ENCODE measurements at regions not wholly inside any gene's neighbourhood (a gene's known extent, or its start where the extent isn't known, plus 50 kb on each side); places are given as distances from the start of the nearest gene placed in this dataset.

DNA sequence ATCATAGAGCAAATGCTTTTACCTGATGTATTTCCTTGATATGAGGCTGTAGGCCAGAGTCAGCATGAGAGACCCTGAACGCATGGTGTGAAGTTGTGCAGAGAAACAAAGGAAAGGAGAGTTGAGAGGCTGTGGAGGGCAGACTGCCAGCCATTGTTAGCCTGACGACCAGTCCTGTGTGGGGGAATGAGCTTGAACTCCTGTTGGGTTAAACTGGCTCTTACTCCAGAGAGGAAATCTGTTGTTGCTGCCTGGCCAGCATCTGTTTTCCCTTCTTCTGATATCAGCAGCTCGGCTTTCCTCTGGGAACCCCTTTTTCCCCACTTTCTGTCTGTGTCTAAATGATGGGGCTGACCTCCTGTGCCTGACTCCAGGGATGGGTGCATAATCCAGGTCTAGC, 158.2 kb upstream of the ZFP64 start:
- no peak overlapping the region for H3K4me2 ChIP-seq (ENCODE audit: low read depth, low read length)
- POLR2A ChIA-PET, result no interaction called here
- H3K36me3 ChIP-seq (replicated peaks in 1 of 2; ENCODE audit: control insufficient read depth in 1 of 2, insufficient read depth in 2 of 2, low read length in 2 of 2), result no peaks in the 10 kb centered on the region
- no peak for TF ChIP-seq RXRB (CRISPR knock-in tag; IDR thresholded peaks at IDR 0.05; ENCODE audit: borderline replicate concordance)
- H2AFZ ChIP-seq (ENCODE audit: low read length), result no peak overlapping the region
- no peaks in the 10 kb centered on the region for H3K9me3 ChIP-seq (ENCODE audit: low read length)
- no peak overlapping the region for H3K9ac ChIP-seq (ENCODE audit: insufficient read depth, low read depth, low read length)
- H3K4me1 ChIP-seq (ENCODE audit: insufficient read depth, low read length), result no peaks in the 10 kb centered on the region
- WGBS (ENCODE audit: low lambda C conversion rate), result 16% methylated on average over 3 of the region's 3 CpGs
- no peaks in the 10 kb centered on the region for H4K20me1 ChIP-seq (ENCODE audit: insufficient read depth, low read length)
- no peak for FAIRE-seq
- H3K79me2 ChIP-seq (ENCODE audit: insufficient read depth, low read length), result no peaks in the 10 kb centered on the region
- CTCF ChIA-PET (ENCODE audit: low intra/inter-chr PET ratio, low total read pairs), result no interaction called here
- H3K4me3 ChIP-seq (replicated peaks in 1 of 3; ENCODE audit: insufficient read depth in 1 of 3, low read depth in 2 of 3, low read length in 3 of 3), result no peak overlapping the region
- BruUV-seq (replicated peaks), result no TSS peak
- in situ Hi-C loops (cut with HindIII; ENCODE audit: extremely low pct_ligation_motif_present, low pct_unique_long_range_greater_than_20kb), result no loop called here
- intact Hi-C loops (cut with micrococcal nuclease; ENCODE audit: unreplicated experiment), result no loop called here
- no peak overlapping the region for H3K27ac ChIP-seq (ENCODE audit: extremely low read length, insufficient read depth, low read length)
- H3K27me3 ChIP-seq (ENCODE audit: control insufficient read depth in 1 of 2, insufficient read depth in 2 of 2, low read length in 2 of 2), result no peaks in the 10 kb centered on the region; a peak in 1 of 5 replicates
- no peak for DNase-seq (ENCODE audit: low spot score)
- no peak for ATAC-seq

DNA sequence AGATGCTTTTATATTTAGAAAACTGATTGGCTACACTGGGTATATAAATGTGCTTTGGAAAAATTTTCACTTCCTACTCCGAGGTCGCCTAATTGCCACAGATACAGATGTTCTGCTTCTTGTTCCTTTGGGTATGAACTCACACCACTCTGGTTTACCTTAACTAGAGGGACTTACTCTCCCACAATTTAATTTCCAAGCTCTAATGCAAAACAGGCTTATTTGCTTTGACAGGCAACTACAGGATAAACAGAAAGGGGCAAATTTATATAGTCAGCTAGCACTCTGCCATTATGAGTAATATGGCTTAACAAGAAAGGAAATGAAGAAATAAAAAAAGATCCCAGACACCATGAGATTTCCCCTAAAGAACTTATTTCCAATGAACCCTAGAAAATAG, 156.9 kb upstream of the ZFP64 start:
- no peak overlapping the region for H2AFZ ChIP-seq (ENCODE audit: low read length)
- H3K4me2 ChIP-seq (ENCODE audit: low read depth, low read length), result no peak overlapping the region
- in situ Hi-C loops (cut with HindIII; ENCODE audit: extremely low pct_ligation_motif_present, low pct_unique_long_range_greater_than_20kb), result no loop called here
- DNase-seq (ENCODE audit: low spot score) (no peak), ATAC-seq (no peak), FAIRE-seq (no peak)
- WGBS (ENCODE audit: low lambda C conversion rate), result 19% methylated on average over 2 of the region's 2 CpGs
- POLR2A ChIA-PET, result no interaction called here
- CTCF ChIA-PET (ENCODE audit: low intra/inter-chr PET ratio, low total read pairs), result no interaction called here
- H3K27ac ChIP-seq (ENCODE audit: extremely low read length, insufficient read depth, low read length), result no peak overlapping the region
- no peaks in the 10 kb centered on the region for H3K4me1 ChIP-seq (ENCODE audit: insufficient read depth, low read length)
- H3K27me3 ChIP-seq (ENCODE audit: control insufficient read depth in 1 of 2, insufficient read depth in 2 of 2, low read length in 2 of 2), result no peaks in the 10 kb centered on the region; a peak in 1 of 5 replicates
- H3K9me3 ChIP-seq (ENCODE audit: low read length), result no peaks in the 10 kb centered on the region
- H3K4me3 ChIP-seq (replicated peaks in 1 of 3; ENCODE audit: insufficient read depth in 1 of 3, low read depth in 2 of 3, low read length in 3 of 3), result no peak overlapping the region
- BruUV-seq (replicated peaks), result no TSS peak
- intact Hi-C loops (cut with micrococcal nuclease; ENCODE audit: unreplicated experiment), result no loop called here
- TF ChIP-seq REL (CRISPR knock-in tag; conservative IDR thresholded peaks at IDR 0.05) (no peak), GLI4 (CRISPR knock-in tag; IDR thresholded peaks at IDR 0.05; ENCODE audit: borderline replicate concordance) (no peak), SNAI1 (CRISPR knock-in tag; IDR thresholded peaks at IDR 0.05; ENCODE audit: borderline replicate concordance) (no peak), GFI1 (CRISPR knock-in tag; IDR thresholded peaks at IDR 0.05; ENCODE audit: borderline replicate concordance) (no peak), ZNF207 (IDR thresholded peaks at IDR 0.05; ENCODE audit: borderline replicate concordance) (no peak)
- TF ChIP-seq, protein P1, sequence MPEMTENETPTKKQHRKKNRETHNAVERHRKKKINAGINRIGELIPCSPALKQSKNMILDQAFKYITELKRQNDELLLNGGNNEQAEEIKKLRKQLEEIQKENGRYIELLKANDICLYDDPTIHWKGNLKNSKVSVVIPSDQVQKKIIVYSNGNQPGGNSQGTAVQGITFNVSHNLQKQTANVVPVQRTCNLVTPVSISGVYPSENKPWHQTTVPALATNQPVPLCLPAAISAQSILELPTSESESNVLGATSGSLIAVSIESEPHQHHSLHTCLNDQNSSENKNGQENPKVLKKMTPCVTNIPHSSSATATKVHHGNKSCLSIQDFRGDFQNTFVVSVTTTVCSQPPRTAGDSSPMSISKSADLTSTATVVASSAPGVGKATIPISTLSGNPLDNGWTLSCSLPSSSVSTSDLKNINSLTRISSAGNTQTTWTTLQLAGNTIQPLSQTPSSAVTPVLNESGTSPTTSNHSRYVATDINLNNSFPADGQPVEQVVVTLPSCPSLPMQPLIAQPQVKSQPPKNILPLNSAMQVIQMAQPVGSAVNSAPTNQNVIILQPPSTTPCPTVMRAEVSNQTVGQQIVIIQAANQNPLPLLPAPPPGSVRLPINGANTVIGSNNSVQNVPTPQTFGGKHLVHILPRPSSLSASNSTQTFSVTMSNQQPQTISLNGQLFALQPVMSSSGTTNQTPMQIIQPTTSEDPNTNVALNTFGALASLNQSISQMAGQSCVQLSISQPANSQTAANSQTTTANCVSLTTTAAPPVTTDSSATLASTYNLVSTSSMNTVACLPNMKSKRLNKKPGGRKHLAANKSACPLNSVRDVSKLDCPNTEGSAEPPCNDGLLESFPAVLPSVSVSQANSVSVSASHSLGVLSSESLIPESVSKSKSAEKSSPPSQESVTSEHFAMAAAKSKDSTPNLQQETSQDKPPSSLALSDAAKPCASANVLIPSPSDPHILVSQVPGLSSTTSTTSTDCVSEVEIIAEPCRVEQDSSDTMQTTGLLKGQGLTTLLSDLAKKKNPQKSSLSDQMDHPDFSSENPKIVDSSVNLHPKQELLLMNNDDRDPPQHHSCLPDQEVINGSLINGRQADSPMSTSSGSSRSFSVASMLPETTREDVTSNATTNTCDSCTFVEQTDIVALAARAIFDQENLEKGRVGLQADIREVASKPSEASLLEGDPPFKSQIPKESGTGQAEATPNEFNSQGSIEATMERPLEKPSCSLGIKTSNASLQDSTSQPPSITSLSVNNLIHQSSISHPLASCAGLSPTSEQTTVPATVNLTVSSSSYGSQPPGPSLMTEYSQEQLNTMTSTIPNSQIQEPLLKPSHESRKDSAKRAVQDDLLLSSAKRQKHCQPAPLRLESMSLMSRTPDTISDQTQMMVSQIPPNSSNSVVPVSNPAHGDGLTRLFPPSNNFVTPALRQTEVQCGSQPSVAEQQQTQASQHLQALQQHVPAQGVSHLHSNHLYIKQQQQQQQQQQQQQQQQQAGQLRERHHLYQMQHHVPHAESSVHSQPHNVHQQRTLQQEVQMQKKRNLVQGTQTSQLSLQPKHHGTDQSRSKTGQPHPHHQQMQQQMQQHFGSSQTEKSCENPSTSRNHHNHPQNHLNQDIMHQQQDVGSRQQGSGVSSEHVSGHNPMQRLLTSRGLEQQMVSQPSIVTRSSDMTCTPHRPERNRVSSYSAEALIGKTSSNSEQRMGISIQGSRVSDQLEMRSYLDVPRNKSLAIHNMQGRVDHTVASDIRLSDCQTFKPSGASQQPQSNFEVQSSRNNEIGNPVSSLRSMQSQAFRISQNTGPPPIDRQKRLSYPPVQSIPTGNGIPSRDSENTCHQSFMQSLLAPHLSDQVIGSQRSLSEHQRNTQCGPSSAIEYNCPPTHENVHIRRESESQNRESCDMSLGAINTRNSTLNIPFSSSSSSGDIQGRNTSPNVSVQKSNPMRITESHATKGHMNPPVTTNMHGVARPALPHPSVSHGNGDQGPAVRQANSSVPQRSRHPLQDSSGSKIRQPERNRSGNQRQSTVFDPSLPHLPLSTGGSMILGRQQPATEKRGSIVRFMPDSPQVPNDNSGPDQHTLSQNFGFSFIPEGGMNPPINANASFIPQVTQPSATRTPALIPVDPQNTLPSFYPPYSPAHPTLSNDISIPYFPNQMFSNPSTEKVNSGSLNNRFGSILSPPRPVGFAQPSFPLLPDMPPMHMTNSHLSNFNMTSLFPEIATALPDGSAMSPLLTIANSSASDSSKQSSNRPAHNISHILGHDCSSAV (CRISPR knock-in tag; IDR thresholded peaks at IDR 0.05; ENCODE audit: borderline replicate concordance), result no peak
- TF ChIP-seq, protein P2, sequence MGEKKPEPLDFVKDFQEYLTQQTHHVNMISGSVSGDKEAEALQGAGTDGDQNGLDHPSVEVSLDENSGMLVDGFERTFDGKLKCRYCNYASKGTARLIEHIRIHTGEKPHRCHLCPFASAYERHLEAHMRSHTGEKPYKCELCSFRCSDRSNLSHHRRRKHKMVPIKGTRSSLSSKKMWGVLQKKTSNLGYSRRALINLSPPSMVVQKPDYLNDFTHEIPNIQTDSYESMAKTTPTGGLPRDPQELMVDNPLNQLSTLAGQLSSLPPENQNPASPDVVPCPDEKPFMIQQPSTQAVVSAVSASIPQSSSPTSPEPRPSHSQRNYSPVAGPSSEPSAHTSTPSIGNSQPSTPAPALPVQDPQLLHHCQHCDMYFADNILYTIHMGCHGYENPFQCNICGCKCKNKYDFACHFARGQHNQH (CRISPR knock-in tag; IDR thresholded peaks at IDR 0.05), result no peak
- no peaks in the 10 kb centered on the region for H3K79me2 ChIP-seq (ENCODE audit: insufficient read depth, low read length)
- no peaks in the 10 kb centered on the region for H3K36me3 ChIP-seq (replicated peaks in 1 of 2; ENCODE audit: control insufficient read depth in 1 of 2, insufficient read depth in 2 of 2, low read length in 2 of 2)
- no peak overlapping the region for H3K9ac ChIP-seq (ENCODE audit: insufficient read depth, low read depth, low read length)
- no peaks in the 10 kb centered on the region for H4K20me1 ChIP-seq (ENCODE audit: insufficient read depth, low read length)
